HK-2 (cell line): ENCODE measurements at regions not wholly inside any gene's neighbourhood (a gene's known extent, or its start where the extent isn't known, plus 50 kb on each side); places are given as distances from the start of the nearest gene placed in this dataset.
A peak's percentile ranks its signal among the peaks of the same experiment; 100 is the strongest.

Source experiments
- DNase-seq: peaks from one replicate; pipeline ENCODE4 v3.0.0-alpha.2; 2018; ENCODE audit not compliant: unreplicated experiment

- no peak for DNase-seq
Observed at GRCh38 chr4:167475951-167476350, 241.7 kb upstream of the SPOCK3 start.

- DNase-seq, result no peak
Observed at GRCh38 chr4:167492007-167492406, 257.7 kb upstream of the SPOCK3 start.

- DNase-seq, result no peak
Observed at GRCh38 chr4:167509551-167509950, 275.3 kb upstream of the SPOCK3 start.

GRCh38 chr4:167524091-167524490 is 289.8 kb upstream of the SPOCK3 start:
- no peak for DNase-seq

GRCh38 chr4:167537761-167538160 is 303.5 kb upstream of the SPOCK3 start:
- no peak for DNase-seq

- no peak for DNase-seq
Observed at GRCh38 chr4:167541286-167541685, 307.0 kb upstream of the SPOCK3 start.

- DNase-seq, result no peak
Observed at GRCh38 chr4:167544391-167544790, 310.1 kb upstream of the SPOCK3 start.

- no peak for DNase-seq
Observed at GRCh38 chr4:167550021-167550420, 315.7 kb upstream of the SPOCK3 start.

GRCh38 chr4:167555338-167556022 is 321.2 kb upstream of the SPOCK3 start:
- DNase-seq, result peak; percentile 0

- DNase-seq, result no peak
Observed at GRCh38 chr4:167578906-167579305, 344.6 kb upstream of the SPOCK3 start.

- no peak for DNase-seq
Observed at GRCh38 chr4:167581449-167581965, 347.2 kb upstream of the SPOCK3 start.

- no peak for DNase-seq
Observed at GRCh38 chr4:167587361-167587760, 353.1 kb upstream of the SPOCK3 start.

- no peak for DNase-seq
Observed at GRCh38 chr4:167595898-167596297, 361.6 kb upstream of the SPOCK3 start.

- no peak for DNase-seq
Observed at GRCh38 chr4:167602157-167602556, 367.9 kb upstream of the SPOCK3 start.

GRCh38 chr4:167606551-167606950 is 372.3 kb upstream of the SPOCK3 start:
- DNase-seq, result no peak

- no peak for DNase-seq
Observed at GRCh38 chr4:167613381-167613780, 379.1 kb upstream of the SPOCK3 start.

- DNase-seq, result no peak
Observed at GRCh38 chr4:167614866-167615265, 380.6 kb upstream of the SPOCK3 start.

GRCh38 chr4:167616476-167616875 is 382.2 kb upstream of the SPOCK3 start:
- no peak for DNase-seq

GRCh38 chr4:167622481-167623240 is 388.4 kb upstream of the SPOCK3 start:
- DNase-seq, result peak; percentile 49

GRCh38 chr4:167623241-167623572 is 388.9 kb upstream of the SPOCK3 start:
- DNase-seq, result no peak

GRCh38 chr4:167629272-167629671 is 395.0 kb upstream of the SPOCK3 start:
- DNase-seq, result no peak

GRCh38 chr4:167642250-167642649 is 408.0 kb upstream of the SPOCK3 start:
- no peak for DNase-seq

GRCh38 chr4:167645358-167645757 is 411.1 kb upstream of the SPOCK3 start:
- DNase-seq, result no peak
